Caco-2 (cell line): ENCODE measurements at regions not wholly inside any gene's neighbourhood (a gene's known extent, or its start where the extent isn't known, plus 50 kb on each side); places are given as distances from the start of the nearest gene placed in this dataset.

Source experiments
- BruUV-seq: library from RNA; stranded (reverse); fragments of 400-500 nt; replicated peaks from 2 replicates; lab custom pipeline; 2021; lab: Mats Ljungman, UMichigan
- CTCF ChIA-PET: fragments of 300-600 bp; sonication (Branson Sonifier 250); formaldehyde crosslinking; loops from one replicate; lab custom pipeline; 2022; ENCODE audit warnings: antibody characterized with exemption; lab: Charles Lee
- POLR2A ChIA-PET: fragments of 300-600 bp; sonication (Branson Sonifier 250); formaldehyde crosslinking; loops from one replicate; lab custom pipeline; 2022; ENCODE audit warnings: antibody characterized with exemption; lab: Charles Lee
- DNase-seq, 2 experiments: peaks; one replicate each; pipeline versions ENCODE4 v3.0.0 to v3.0.0-alpha.2; 2020 to 2022
- H3K27me3 ChIP-seq: replicated peaks from 2 replicates; pipeline ENCODE4 v1.6.0; 2011; ENCODE audit warnings: low read length; ENCODE audit not compliant: control insufficient read depth, insufficient read depth
- H3K36me3 ChIP-seq: 2 replicates; pipeline ENCODE4 v1.5.1; 2011; ENCODE audit warnings: low read length; ENCODE audit not compliant: control insufficient read depth, insufficient read depth
- H3K4me1 ChIP-seq: fragments of 250-450 bp; sonication (Bioruptor Pico); 2 replicates; pipeline ENCODE4 v1.5.1; 2020; ENCODE audit warnings: mild to moderate bottlenecking
- H3K4me3 ChIP-seq: 2 replicates; pipeline ENCODE4 v1.5.1; 2011; ENCODE audit warnings: low read depth, mild to moderate bottlenecking, control low read depth, low read length
- H3K9me3 ChIP-seq: fragments of 250-450 bp; sonication (Bioruptor Pico); 2 replicates; pipeline ENCODE4 v1.5.1; 2020; ENCODE audit warnings: mild to moderate bottlenecking, moderate library complexity
- H3K27ac Mint-ChIP-seq: one replicate; pipeline ENCODE4 v1.8.0; 2022; ENCODE audit warnings: mixed read lengths; ENCODE audit not compliant: unreplicated experiment
- H3K27me3 Mint-ChIP-seq: one replicate; pipeline ENCODE4 v1.8.0; 2022; ENCODE audit warnings: mixed read lengths; ENCODE audit not compliant: insufficient read depth, unreplicated experiment
- H3K36me3 Mint-ChIP-seq: one replicate; pipeline ENCODE4 v1.8.0; 2022; ENCODE audit warnings: mild to moderate bottlenecking, mixed read lengths; ENCODE audit not compliant: insufficient read depth, unreplicated experiment
- H3K4me1 Mint-ChIP-seq: one replicate; pipeline ENCODE4 v1.8.0; 2022; ENCODE audit warnings: low read depth, mixed read lengths; ENCODE audit not compliant: unreplicated experiment
- H3K4me3 Mint-ChIP-seq: one replicate; pipeline ENCODE4 v1.8.0; 2022; ENCODE audit warnings: mild to moderate bottlenecking, moderate library complexity, mixed read lengths; ENCODE audit not compliant: unreplicated experiment
- H3K9me3 Mint-ChIP-seq: one replicate; pipeline ENCODE4 v1.8.0; 2022; ENCODE audit warnings: mixed read lengths; ENCODE audit not compliant: unreplicated experiment
- intact Hi-C: fragments of 100-400 bp; cut with micrococcal nuclease; formaldehyde crosslinking; loops from one replicate; pipeline ENCODE4 v1.10.0; 2022; ENCODE audit not compliant: unreplicated experiment
- TF ChIP-seq, protein P1 (sequence below), 2 experiments: fragments of 200-600 bp in 1 of 2; IDR thresholded peaks; 1 replicate in 1 of 2; 2 replicates in 1 of 2; pipeline versions ENCODE4 v1.5.1 to v1.8.0; 2011 to 2022; ENCODE audit warnings: antibody characterized with exemption in 1 of 2, control low read depth in 1 of 2, inconsistent platforms in 1 of 2, low read depth in 1 of 2, low read length in 1 of 2, mild to moderate bottlenecking in 1 of 2, moderate library complexity in 1 of 2; ENCODE audit not compliant: insufficient read depth in 1 of 2, severe bottlenecking in 1 of 2, unreplicated experiment in 1 of 2

DNA sequence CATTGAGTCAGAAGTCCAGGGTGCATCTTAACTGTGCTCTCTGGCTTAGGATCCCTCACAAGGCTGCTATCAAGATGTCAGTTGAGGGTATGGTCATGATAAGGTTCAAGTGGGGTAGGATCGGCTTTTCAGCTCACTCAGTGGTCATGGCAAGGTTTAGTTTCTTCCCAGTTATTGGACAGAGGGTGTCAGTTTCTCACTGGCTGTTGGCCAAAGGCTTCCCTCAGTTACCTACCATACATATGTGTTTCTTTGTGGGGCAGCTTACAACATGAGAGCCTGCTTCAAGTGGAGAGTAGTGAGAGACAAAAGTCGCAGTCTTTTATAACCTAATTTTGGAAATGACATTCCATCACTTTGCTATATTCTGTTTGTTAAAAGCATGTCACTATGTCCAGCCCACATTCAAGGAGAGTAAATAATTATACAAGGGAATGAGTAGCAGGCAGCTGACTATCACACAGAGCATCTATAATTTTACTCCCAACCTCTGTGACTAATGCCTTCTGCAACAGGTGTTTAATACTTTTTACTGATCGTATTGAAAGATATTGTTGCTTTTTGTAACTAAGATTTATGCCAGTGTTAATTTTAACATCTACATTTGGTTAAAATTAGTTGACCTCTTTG, 572.8 kb upstream of the FBXO33 start:
- no peak for DNase-seq
- no peak overlapping the region for H3K4me3 ChIP-seq
- Mint-ChIP-seq H3K4me3 (no peak overlapping the region), H3K9me3 (no peaks in the 10 kb centered on the region), H3K4me1 (no peaks in the 10 kb centered on the region), H3K27me3 (no peaks in the 10 kb centered on the region), H3K27ac (no peak overlapping the region), H3K36me3 (no peaks in the 10 kb centered on the region)
- CTCF ChIA-PET = no interaction called here
- no peaks in the 10 kb centered on the region for H3K9me3 ChIP-seq
- no TSS peak for BruUV-seq
- no peaks in the 10 kb centered on the region for H3K36me3 ChIP-seq
- TF ChIP-seq, protein P1, sequence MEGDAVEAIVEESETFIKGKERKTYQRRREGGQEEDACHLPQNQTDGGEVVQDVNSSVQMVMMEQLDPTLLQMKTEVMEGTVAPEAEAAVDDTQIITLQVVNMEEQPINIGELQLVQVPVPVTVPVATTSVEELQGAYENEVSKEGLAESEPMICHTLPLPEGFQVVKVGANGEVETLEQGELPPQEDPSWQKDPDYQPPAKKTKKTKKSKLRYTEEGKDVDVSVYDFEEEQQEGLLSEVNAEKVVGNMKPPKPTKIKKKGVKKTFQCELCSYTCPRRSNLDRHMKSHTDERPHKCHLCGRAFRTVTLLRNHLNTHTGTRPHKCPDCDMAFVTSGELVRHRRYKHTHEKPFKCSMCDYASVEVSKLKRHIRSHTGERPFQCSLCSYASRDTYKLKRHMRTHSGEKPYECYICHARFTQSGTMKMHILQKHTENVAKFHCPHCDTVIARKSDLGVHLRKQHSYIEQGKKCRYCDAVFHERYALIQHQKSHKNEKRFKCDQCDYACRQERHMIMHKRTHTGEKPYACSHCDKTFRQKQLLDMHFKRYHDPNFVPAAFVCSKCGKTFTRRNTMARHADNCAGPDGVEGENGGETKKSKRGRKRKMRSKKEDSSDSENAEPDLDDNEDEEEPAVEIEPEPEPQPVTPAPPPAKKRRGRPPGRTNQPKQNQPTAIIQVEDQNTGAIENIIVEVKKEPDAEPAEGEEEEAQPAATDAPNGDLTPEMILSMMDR (IDR thresholded peaks at IDR 0.05; ENCODE audit: insufficient read depth in 1 of 2, low read depth in 1 of 2, low read length in 1 of 2, severe bottlenecking in 1 of 2, unreplicated experiment in 1 of 2) = no peak
- intact Hi-C loops = no loop called here
- POLR2A ChIA-PET = no interaction called here
- H3K27me3 ChIP-seq = no peaks in the 10 kb centered on the region
- no peaks in the 10 kb centered on the region for H3K4me1 ChIP-seq

DNA sequence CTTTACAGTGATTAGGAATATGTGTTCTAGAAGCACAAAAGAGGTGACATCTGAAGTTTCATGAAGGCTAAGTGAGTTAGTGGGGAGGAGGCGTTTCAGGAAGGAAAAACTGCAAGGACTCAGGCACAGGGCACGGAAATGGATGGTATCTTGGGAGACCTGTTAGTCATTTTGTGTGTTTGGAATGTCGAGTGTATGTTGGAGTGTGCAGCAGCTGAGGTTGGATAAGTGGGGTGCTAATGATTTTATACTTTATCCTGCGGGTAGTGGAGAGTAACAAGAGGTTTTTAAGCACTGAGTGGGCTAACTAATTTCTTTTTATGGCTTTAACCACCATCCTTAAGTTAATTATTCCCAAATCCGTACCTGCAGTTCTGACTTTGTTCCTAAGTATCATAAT, 571.5 kb upstream of the FBXO33 start:
- Histone ChIP-seq H3K4me3 (no peak overlapping the region), H3K27me3 (no peaks in the 10 kb centered on the region), H3K4me1 (no peaks in the 10 kb centered on the region), H3K9me3 (no peaks in the 10 kb centered on the region), H3K36me3 (no peaks in the 10 kb centered on the region)
- Mint-ChIP-seq H3K27ac (no peak overlapping the region), H3K4me3 (no peak overlapping the region), H3K9me3 (no peaks in the 10 kb centered on the region), H3K27me3 (no peaks in the 10 kb centered on the region), H3K4me1 (no peaks in the 10 kb centered on the region), H3K36me3 (no peaks in the 10 kb centered on the region)
- no peak for DNase-seq
- TF ChIP-seq, protein P1 (IDR thresholded peaks at IDR 0.05; ENCODE audit: insufficient read depth in 1 of 2, low read depth in 1 of 2, low read length in 1 of 2, severe bottlenecking in 1 of 2, unreplicated experiment in 1 of 2) = no peak
- intact Hi-C loops = no loop called here
- POLR2A ChIA-PET = no interaction called here
- no TSS peak for BruUV-seq
- CTCF ChIA-PET = no interaction called here

DNA sequence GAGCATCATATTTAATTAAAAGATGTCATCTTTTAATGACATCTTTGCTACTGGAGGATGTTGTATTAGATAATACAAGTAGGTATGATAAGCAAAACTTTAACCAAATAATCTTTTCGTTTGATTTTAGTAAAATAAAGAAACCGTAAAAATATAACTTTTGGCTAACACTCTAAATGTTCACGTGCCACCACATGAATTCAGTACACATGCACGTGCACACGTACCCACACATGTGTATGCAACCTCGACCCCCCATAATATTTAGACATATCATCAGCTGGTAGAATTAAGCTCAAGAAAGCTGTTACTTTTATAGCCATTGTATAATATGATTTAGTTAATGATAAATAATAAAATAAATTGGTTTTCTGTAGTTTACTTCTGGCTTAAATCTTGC, 566.6 kb upstream of the FBXO33 start:
- BruUV-seq = no TSS peak
- Mint-ChIP-seq H3K36me3 (no peaks in the 10 kb centered on the region), H3K4me1 (no peaks in the 10 kb centered on the region), H3K27ac (no peak overlapping the region), H3K27me3 (peaks cover 3% of the 10 kb centered on the region), H3K9me3 (no peaks in the 10 kb centered on the region), H3K4me3 (no peak overlapping the region)
- TF ChIP-seq, protein P1 (IDR thresholded peaks at IDR 0.05; ENCODE audit: insufficient read depth in 1 of 2, low read depth in 1 of 2, low read length in 1 of 2, severe bottlenecking in 1 of 2, unreplicated experiment in 1 of 2) = no peak
- H3K4me3 ChIP-seq = no peak overlapping the region
- no peaks in the 10 kb centered on the region for H3K9me3 ChIP-seq
- ChIA-PET POLR2A (no interaction called here), CTCF (no interaction called here)
- no peaks in the 10 kb centered on the region for H3K27me3 ChIP-seq
- H3K36me3 ChIP-seq = no peaks in the 10 kb centered on the region
- DNase-seq = no peak
- intact Hi-C loops = no loop called here
- H3K4me1 ChIP-seq = no peaks in the 10 kb centered on the region
